Ishikawa (cell line): ENCODE measurements at regions not wholly inside any gene's neighbourhood (a gene's known extent, or its start where the extent isn't known, plus 50 kb on each side); places are given as distances from the start of the nearest gene placed in this dataset.
A peak's percentile ranks its signal among the peaks of the same experiment; 100 is the strongest.

Experiments
- CEBPB ChIP-seq: IDR thresholded peaks from 2 replicates; pipeline ENCODE4 v1.6.1; 2012
- CREB1 ChIP-seq: IDR thresholded peaks from 2 replicates; pipeline ENCODE4 v1.6.1; 2012; ENCODE audit warnings: low read depth
- EGR1 ChIP-seq: IDR thresholded peaks from 2 replicates; pipeline ENCODE4 v1.6.1; 2012
- EP300 ChIP-seq: IDR thresholded peaks from 2 replicates; pipeline ENCODE4 v1.6.1; 2012; ENCODE audit warnings: borderline replicate concordance
- FOXM1 ChIP-seq: IDR thresholded peaks from 2 replicates; pipeline ENCODE4 v1.6.1; 2012; ENCODE audit warnings: low read depth, borderline replicate concordance
- NFIC ChIP-seq: IDR thresholded peaks from 2 replicates; pipeline ENCODE4 v1.6.1; 2012
- RAD21 ChIP-seq: IDR thresholded peaks from 2 replicates; pipeline ENCODE4 v1.6.1; 2012; ENCODE audit warnings: low read depth
- TAF1 ChIP-seq: IDR thresholded peaks from 2 replicates; pipeline ENCODE4 v1.6.1; 2012; ENCODE audit warnings: low read depth, mild to moderate bottlenecking
- TCF12 ChIP-seq: IDR thresholded peaks from 2 replicates; pipeline ENCODE4 v1.6.1; 2012; ENCODE audit warnings: low read depth
- TEAD4 ChIP-seq: IDR thresholded peaks from 2 replicates; pipeline ENCODE4 v1.6.1; 2012
- YY1 ChIP-seq: IDR thresholded peaks from 2 replicates; pipeline ENCODE4 v1.6.1; 2012; ENCODE audit warnings: low read depth
- ZBTB7A ChIP-seq: IDR thresholded peaks from 2 replicates; pipeline ENCODE4 v1.6.1; 2012; ENCODE audit warnings: low read depth
- TF ChIP-seq, protein P1 (sequence below): IDR thresholded peaks from 2 replicates; pipeline ENCODE4 v1.6.1; 2012
- TF ChIP-seq, protein P2 (sequence below): IDR thresholded peaks from 2 replicates; pipeline ENCODE4 v1.6.1; 2012; ENCODE audit warnings: low read depth, mild to moderate bottlenecking
- TF ChIP-seq, protein P3 (sequence below): IDR thresholded peaks from 2 replicates; pipeline ENCODE4 v1.6.1; 2012

DNA sequence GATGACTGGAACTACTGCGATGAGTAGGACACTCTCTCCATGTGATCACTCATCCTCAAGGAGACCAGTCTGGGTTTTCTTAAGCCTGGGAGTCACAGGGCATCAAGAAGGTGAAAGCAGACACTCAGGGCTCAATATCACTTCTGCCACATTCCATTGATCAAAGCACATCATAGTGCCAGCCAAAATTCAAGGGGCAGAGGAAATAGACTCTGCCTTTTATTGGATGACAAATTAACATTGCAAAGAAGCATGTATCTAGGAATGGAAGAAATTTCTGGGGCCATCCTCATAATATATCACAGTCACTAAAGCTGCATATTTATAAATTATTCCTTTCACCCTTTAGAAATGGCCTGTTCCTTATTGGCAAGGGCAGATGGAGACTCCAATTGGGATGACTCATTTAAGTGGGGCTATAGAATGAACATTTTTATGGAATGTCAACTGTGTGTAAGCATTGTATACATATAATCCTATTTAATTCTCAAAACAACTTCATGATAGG, 114.8 kb upstream of the CDC42EP3 start:
- no peak for TF ChIP-seq TCF12
- no peak for TF ChIP-seq CREB1
- no peak for TF ChIP-seq CEBPB
- TF ChIP-seq, protein P1, sequence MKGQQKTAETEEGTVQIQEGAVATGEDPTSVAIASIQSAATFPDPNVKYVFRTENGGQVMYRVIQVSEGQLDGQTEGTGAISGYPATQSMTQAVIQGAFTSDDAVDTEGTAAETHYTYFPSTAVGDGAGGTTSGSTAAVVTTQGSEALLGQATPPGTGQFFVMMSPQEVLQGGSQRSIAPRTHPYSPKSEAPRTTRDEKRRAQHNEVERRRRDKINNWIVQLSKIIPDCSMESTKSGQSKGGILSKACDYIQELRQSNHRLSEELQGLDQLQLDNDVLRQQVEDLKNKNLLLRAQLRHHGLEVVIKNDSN = no peak
- no peak for TF ChIP-seq RAD21
- no peak for TF ChIP-seq NFIC
- TF ChIP-seq, protein P2, sequence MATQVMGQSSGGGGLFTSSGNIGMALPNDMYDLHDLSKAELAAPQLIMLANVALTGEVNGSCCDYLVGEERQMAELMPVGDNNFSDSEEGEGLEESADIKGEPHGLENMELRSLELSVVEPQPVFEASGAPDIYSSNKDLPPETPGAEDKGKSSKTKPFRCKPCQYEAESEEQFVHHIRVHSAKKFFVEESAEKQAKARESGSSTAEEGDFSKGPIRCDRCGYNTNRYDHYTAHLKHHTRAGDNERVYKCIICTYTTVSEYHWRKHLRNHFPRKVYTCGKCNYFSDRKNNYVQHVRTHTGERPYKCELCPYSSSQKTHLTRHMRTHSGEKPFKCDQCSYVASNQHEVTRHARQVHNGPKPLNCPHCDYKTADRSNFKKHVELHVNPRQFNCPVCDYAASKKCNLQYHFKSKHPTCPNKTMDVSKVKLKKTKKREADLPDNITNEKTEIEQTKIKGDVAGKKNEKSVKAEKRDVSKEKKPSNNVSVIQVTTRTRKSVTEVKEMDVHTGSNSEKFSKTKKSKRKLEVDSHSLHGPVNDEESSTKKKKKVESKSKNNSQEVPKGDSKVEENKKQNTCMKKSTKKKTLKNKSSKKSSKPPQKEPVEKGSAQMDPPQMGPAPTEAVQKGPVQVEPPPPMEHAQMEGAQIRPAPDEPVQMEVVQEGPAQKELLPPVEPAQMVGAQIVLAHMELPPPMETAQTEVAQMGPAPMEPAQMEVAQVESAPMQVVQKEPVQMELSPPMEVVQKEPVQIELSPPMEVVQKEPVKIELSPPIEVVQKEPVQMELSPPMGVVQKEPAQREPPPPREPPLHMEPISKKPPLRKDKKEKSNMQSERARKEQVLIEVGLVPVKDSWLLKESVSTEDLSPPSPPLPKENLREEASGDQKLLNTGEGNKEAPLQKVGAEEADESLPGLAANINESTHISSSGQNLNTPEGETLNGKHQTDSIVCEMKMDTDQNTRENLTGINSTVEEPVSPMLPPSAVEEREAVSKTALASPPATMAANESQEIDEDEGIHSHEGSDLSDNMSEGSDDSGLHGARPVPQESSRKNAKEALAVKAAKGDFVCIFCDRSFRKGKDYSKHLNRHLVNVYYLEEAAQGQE = no peak
- TF ChIP-seq YY1 = no peak
- no peak for TF ChIP-seq TAF1
- no peak for TF ChIP-seq ZBTB7A
- TF ChIP-seq, protein P3, sequence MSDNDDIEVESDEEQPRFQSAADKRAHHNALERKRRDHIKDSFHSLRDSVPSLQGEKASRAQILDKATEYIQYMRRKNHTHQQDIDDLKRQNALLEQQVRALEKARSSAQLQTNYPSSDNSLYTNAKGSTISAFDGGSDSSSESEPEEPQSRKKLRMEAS = no peak
- no peak for TF ChIP-seq TEAD4
- TF ChIP-seq FOXM1 = no peak

DNA sequence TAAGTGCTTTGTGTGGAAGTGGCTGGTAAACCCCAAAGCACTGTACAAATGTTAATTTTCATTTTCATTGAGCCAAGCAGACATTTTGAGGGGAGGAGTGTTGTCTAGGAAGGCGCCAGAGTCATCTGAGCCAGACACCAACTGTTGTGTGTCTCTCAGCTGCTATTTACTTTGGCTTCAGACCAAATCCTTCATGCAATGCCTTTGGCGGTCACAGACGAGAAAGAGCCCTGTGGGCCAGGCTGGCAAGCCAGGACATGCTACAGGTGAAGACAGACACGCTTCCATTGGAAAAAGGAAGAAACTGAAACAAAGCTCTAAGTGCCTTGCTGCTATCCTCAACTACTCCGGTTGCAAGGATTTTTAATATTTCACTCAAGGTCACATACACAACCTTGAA, 115.4 kb upstream of the CDC42EP3 start:
- TF ChIP-seq, protein P1 = no peak
- no peak for TF ChIP-seq EP300
- no peak for TF ChIP-seq TEAD4
- TF ChIP-seq RAD21 = no peak
- TF ChIP-seq TCF12 = peak; percentile 22; the same call in 1 of the 2 replicates
- no peak for TF ChIP-seq CEBPB
- TF ChIP-seq NFIC = peak; percentile 82

DNA sequence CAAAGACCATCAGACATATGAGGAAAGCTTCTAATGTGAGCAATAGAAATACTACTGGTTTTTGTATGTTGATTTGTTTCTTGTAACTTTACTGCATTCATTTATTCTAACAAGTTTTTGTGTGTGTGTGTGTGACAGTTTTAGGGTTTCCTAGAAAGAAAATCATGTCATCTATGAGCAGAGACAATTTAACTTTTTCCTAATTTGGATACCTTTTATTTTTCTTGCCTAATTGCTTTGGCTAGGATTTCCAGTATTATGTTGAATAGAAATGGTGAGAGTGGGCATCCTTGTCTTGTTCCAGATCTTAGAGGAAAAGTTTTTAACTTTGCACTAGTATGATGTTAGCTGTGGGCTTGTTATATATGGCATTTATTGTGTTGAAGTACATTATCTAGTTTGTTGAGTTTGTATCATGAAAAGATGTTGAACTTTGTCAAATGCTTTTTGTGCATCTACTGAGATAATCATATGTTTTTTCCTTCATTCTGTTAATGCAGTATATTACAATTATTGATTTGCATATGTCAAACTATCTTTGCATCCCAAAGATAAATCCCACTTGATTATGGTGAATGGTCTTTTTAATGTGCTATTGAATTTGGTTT, 117.3 kb upstream of the CDC42EP3 start:
- no peak for TF ChIP-seq CEBPB
- TF ChIP-seq, protein P1 = no peak
- TF ChIP-seq TEAD4 = no peak
- TF ChIP-seq EP300 = no peak
- TF ChIP-seq, protein P2 = no peak

DNA sequence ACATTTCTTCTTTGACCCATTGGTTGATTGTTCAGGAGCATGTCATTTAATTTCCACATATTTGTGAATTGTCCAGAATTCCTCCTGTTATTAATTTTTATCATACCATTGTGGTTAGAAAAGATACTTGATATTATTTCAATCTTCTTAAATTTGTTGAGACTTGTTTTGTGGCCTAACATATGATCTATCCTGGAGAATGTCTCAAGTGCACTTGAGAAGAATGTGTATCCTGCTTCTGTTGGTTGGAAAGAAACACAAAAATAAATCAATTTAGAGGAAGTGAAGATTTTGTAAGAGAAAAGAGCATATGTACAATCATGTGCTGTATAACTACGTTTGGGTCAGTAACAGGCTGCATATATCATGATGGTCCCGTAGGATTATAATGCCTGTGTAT, 118.6 kb upstream of the CDC42EP3 start:
- TF ChIP-seq, protein P2 = no peak
- TF ChIP-seq ZBTB7A (no peak), EGR1 (no peak), NFIC (no peak), CREB1 (no peak), YY1 (no peak), RAD21 (no peak), EP300 (no peak)
- TF ChIP-seq, protein P3 = no peak
- TF ChIP-seq, protein P1 = no peak
